Smooth muscle cell (in vitro differentiated cells): ENCODE measurements at regions not wholly inside any gene's neighbourhood (a gene's known extent, or its start where the extent isn't known, plus 50 kb on each side); places are given as distances from the start of the nearest gene placed in this dataset.

Experiments
- DNase-seq: peaks from one replicate; lab custom pipeline; 2025; ENCODE audit not compliant: unreplicated experiment; lab: John Stamatoyannopoulos, UW
- H2AFZ ChIP-seq: fragments of 200-600 bp; sonication (generic); 2 replicates; pipeline ENCODE4 v1.6.0; 2016; ENCODE audit warnings: antibody characterized with exemption, low read depth, mild to moderate bottlenecking
- H3F3A ChIP-seq: fragments of 200-600 bp; sonication (generic); 2 replicates; pipeline ENCODE4 v1.6.0; 2017; ENCODE audit warnings: antibody characterized with exemption, low read depth
- H3K27ac ChIP-seq: fragments of 200-600 bp; sonication (generic); 2 replicates; pipeline ENCODE4 v1.5.1; 2016; ENCODE audit warnings: low read depth, mild to moderate bottlenecking
- H3K27me3 ChIP-seq: fragments of 200-600 bp; sonication (generic); 2 replicates; pipeline ENCODE4 v1.6.1; 2016; ENCODE audit warnings: low read depth, mild to moderate bottlenecking
- H3K36me3 ChIP-seq: fragments of 200-600 bp; sonication (generic); 2 replicates; pipeline ENCODE4 v1.5.1; 2016; ENCODE audit warnings: low read depth
- H3K4me1 ChIP-seq: fragments of 200-600 bp; sonication (generic); 2 replicates; pipeline ENCODE4 v1.5.1; 2016; ENCODE audit warnings: low read depth
- H3K4me2 ChIP-seq: fragments of 200-600 bp; sonication (generic); 2 replicates; pipeline ENCODE4 v1.6.0; 2016; ENCODE audit warnings: mild to moderate bottlenecking
- H3K4me3 ChIP-seq: fragments of 200-600 bp; sonication (generic); 2 replicates; pipeline ENCODE4 v1.5.1; 2016; ENCODE audit warnings: mild to moderate bottlenecking
- H3K79me2 ChIP-seq: fragments of 200-600 bp; sonication (generic); 2 replicates; pipeline ENCODE4 v1.6.0; 2016; ENCODE audit warnings: low read depth, mild to moderate bottlenecking
- H3K9ac ChIP-seq: fragments of 200-600 bp; sonication (generic); 2 replicates; pipeline ENCODE4 v1.6.0; 2016; ENCODE audit warnings: low read depth
- H3K9me3 ChIP-seq: fragments of 200-600 bp; sonication (generic); replicated peaks from 2 replicates; pipeline ENCODE4 v1.5.1; 2016; ENCODE audit warnings: low read depth
- H4K20me1 ChIP-seq: fragments of 200-600 bp; sonication (generic); 2 replicates; pipeline ENCODE4 v1.6.0; 2016; ENCODE audit warnings: low read depth
- WGBS: methylation state at CpG from one replicate; pipeline ENCODE4 v1.1.7; 2016; ENCODE audit warnings: low lambda C conversion rate; 5-methylcytosine and 5-hydroxymethylcytosine counted together
- TF ChIP-seq, protein P1 (sequence below): fragments of 200-600 bp; sonication (generic); IDR thresholded peaks from 2 replicates; pipeline ENCODE4 v1.5.1; 2017; ENCODE audit warnings: borderline replicate concordance, mild to moderate bottlenecking, antibody characterized with exemption; ENCODE audit not compliant: insufficient read depth, poor library complexity, severe bottlenecking

- no peaks in the 10 kb centered on the region for H3K36me3 ChIP-seq
- no peaks in the 10 kb centered on the region for H3K9me3 ChIP-seq
- H4K20me1 ChIP-seq, result no peaks in the 10 kb centered on the region
- H2AFZ ChIP-seq, result no peak overlapping the region
- H3K79me2 ChIP-seq, result no peaks in the 10 kb centered on the region
- H3K4me3 ChIP-seq, result no peak overlapping the region
- peaks cover 7% of the 10 kb centered on the region for H3K4me1 ChIP-seq
- TF ChIP-seq, protein P1, sequence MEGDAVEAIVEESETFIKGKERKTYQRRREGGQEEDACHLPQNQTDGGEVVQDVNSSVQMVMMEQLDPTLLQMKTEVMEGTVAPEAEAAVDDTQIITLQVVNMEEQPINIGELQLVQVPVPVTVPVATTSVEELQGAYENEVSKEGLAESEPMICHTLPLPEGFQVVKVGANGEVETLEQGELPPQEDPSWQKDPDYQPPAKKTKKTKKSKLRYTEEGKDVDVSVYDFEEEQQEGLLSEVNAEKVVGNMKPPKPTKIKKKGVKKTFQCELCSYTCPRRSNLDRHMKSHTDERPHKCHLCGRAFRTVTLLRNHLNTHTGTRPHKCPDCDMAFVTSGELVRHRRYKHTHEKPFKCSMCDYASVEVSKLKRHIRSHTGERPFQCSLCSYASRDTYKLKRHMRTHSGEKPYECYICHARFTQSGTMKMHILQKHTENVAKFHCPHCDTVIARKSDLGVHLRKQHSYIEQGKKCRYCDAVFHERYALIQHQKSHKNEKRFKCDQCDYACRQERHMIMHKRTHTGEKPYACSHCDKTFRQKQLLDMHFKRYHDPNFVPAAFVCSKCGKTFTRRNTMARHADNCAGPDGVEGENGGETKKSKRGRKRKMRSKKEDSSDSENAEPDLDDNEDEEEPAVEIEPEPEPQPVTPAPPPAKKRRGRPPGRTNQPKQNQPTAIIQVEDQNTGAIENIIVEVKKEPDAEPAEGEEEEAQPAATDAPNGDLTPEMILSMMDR, result no peak
- H3F3A ChIP-seq, result no peaks in the 10 kb centered on the region
- peak overlapping the region; percentile 51 for H3K4me2 ChIP-seq
- no peak for DNase-seq
- WGBS, result 38% methylated on average over 2 of the region's 2 CpGs
- peaks cover 3% of the 10 kb centered on the region for H3K27me3 ChIP-seq
- no peak overlapping the region for H3K9ac ChIP-seq
- peak overlapping the region; percentile 57 for H3K27ac ChIP-seq
Measured at GRCh38 chr9:2281803-2282185, 266.6 kb downstream of the SMARCA2 start.

DNA sequence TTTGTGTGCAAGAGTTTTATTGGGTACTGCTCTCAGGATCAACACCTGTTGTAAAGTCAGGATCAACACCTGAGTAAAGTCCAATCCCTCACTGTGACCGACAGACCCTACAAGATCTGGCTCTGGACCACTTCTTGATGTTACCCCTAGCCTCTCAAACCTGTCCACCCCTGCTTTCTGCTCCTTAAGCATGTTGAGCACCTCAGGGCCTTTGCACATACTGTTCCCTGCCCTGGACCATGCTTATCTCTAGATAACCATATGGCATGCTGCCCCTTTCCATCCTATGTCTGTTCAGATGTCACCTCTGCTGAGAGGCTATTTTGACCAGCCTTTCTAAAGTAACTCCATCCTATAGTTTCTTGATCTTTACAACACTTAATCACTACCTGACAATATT, 269.6 kb downstream of the SMARCA2 start:
- DNase-seq, result no peak
- TF ChIP-seq, protein P1, result no peak
- H3F3A ChIP-seq, result no peaks in the 10 kb centered on the region
- 95% methylated on average over 1 of the region's 1 CpG for WGBS
- peaks cover 7% of the 10 kb centered on the region for H3K4me1 ChIP-seq
- H3K27ac ChIP-seq, result no peak overlapping the region
- no peaks in the 10 kb centered on the region for H4K20me1 ChIP-seq
- H3K9me3 ChIP-seq, result no peaks in the 10 kb centered on the region
- H3K27me3 ChIP-seq, result no peaks in the 10 kb centered on the region
- no peak overlapping the region for H3K4me3 ChIP-seq
- no peak overlapping the region for H3K9ac ChIP-seq
- no peak overlapping the region for H2AFZ ChIP-seq
- H3K4me2 ChIP-seq, result no peak overlapping the region
- no peaks in the 10 kb centered on the region for H3K79me2 ChIP-seq
- H3K36me3 ChIP-seq, result no peaks in the 10 kb centered on the region

GRCh38 chr9:2285416-2286332, 270.5 kb downstream of the SMARCA2 start:
- no peaks in the 10 kb centered on the region for H4K20me1 ChIP-seq
- no peaks in the 10 kb centered on the region for H3K79me2 ChIP-seq
- no peak for DNase-seq
- H3K4me1 ChIP-seq, result peaks cover 7% of the 10 kb centered on the region
- H2AFZ ChIP-seq, result no peak overlapping the region
- no peaks in the 10 kb centered on the region for H3K9me3 ChIP-seq
- H3K27ac ChIP-seq, result no peak overlapping the region
- TF ChIP-seq, protein P1, result no peak
- no peaks in the 10 kb centered on the region for H3F3A ChIP-seq
- no peaks in the 10 kb centered on the region for H3K36me3 ChIP-seq
- H3K9ac ChIP-seq, result no peak overlapping the region
- 77% methylated on average over 10 of the region's 10 CpGs for WGBS
- no peak overlapping the region for H3K4me2 ChIP-seq
- H3K4me3 ChIP-seq, result no peak overlapping the region
- no peaks in the 10 kb centered on the region for H3K27me3 ChIP-seq

GRCh38 chr9:2286333-2286705, 271.2 kb downstream of the SMARCA2 start:
- WGBS, result 82% methylated on average over 1 of the region's 1 CpG
- Histone ChIP-seq H3K9ac (no peak overlapping the region), H3F3A (no peaks in the 10 kb centered on the region), H2AFZ (no peak overlapping the region), H4K20me1 (no peaks in the 10 kb centered on the region), H3K27ac (no peak overlapping the region), H3K4me2 (no peak overlapping the region), H3K36me3 (no peaks in the 10 kb centered on the region), H3K4me1 (peaks cover 7% of the 10 kb centered on the region), H3K27me3 (no peaks in the 10 kb centered on the region), H3K79me2 (no peaks in the 10 kb centered on the region), H3K4me3 (no peak overlapping the region), H3K9me3 (no peaks in the 10 kb centered on the region)
- no peak for DNase-seq
- TF ChIP-seq, protein P1, result no peak
